Suprapubic skin (tissue), 4 donors: ENCODE measurements at regions not wholly inside any gene's neighbourhood (a gene's known extent, or its start where the extent isn't known, plus 50 kb on each side); places are given as distances from the start of the nearest gene placed in this dataset.

Experiments used
- DNase-seq, 2 donors: peaks; one replicate each; pipeline ENCODE4 v3.0.0-alpha.2; 2019; ENCODE audit warnings: low spot score in 2 of 2
- H3K27ac ChIP-seq: fragments of 200-600 bp; sonication (generic); one replicate; pipeline ENCODE4 v1.5.1; 2019
- H3K27me3 ChIP-seq: fragments of 200-600 bp; sonication (generic); one replicate; pipeline ENCODE4 v1.5.1; 2019
- H3K36me3 ChIP-seq: fragments of 200-600 bp; sonication (generic); one replicate; pipeline ENCODE4 v1.5.1; 2019
- H3K4me1 ChIP-seq: fragments of 200-600 bp; sonication (generic); one replicate; pipeline ENCODE4 v1.5.1; 2019
- H3K4me3 ChIP-seq: fragments of 200-600 bp; sonication (generic); one replicate; pipeline ENCODE4 v1.5.1; 2019; ENCODE audit warnings: mild to moderate bottlenecking
- H3K9me3 ChIP-seq: fragments of 200-600 bp; sonication (generic); one replicate; pipeline ENCODE4 v1.5.1; 2019
- CTCF ChIP-seq, 2 donors: fragments of 200-600 bp in 1 of 2; fragments of 450-650 bp in 1 of 2; sonication (generic) in 1 of 2; IDR thresholded peaks; one replicate each; pipeline ENCODE4 v1.5.1; 2016 to 2019; ENCODE audit warnings: antibody characterized with exemption in 2 of 2, mild to moderate bottlenecking in 1 of 2, moderate library complexity in 1 of 2
- EP300 ChIP-seq: sonication (generic); formaldehyde crosslinking; IDR thresholded peaks from one replicate; pipeline ENCODE4 v1.6.1; 2017; ENCODE audit warnings: antibody characterized with exemption
- POLR2A ChIP-seq, 2 donors: fragments of 450-650 bp; IDR thresholded peaks; one replicate each; pipeline ENCODE4 v1.6.1; 2017; ENCODE audit warnings: antibody characterized with exemption in 2 of 2, mild to moderate bottlenecking in 2 of 2, moderate library complexity in 2 of 2
- POLR2AphosphoS5 ChIP-seq, 3 donors: sonication (generic); formaldehyde crosslinking; IDR thresholded peaks; one replicate each; pipeline ENCODE4 v1.6.1; 2017; ENCODE audit warnings: antibody characterized with exemption in 3 of 3
- WGBS: methylation state at CpG from one replicate; pipeline ENCODE4 v1.1.5; 2018; 5-methylcytosine and 5-hydroxymethylcytosine counted together

- peaks cover 45% of the 10 kb centered on the region for H3K4me1 ChIP-seq
- no peak overlapping the region for H3K27ac ChIP-seq
- no peak for DNase-seq
- H3K36me3 ChIP-seq, result no peaks in the 10 kb centered on the region
- TF ChIP-seq POLR2AphosphoS5 (IDR thresholded peaks at IDR 0.05), result no peak
- TF ChIP-seq CTCF (IDR thresholded peaks at IDR 0.05), result no peak
- no peak for TF ChIP-seq POLR2A (IDR thresholded peaks at IDR 0.05)
- no peak for TF ChIP-seq EP300
- H3K4me3 ChIP-seq, result no peak overlapping the region
- no peaks in the 10 kb centered on the region for H3K27me3 ChIP-seq
- H3K9me3 ChIP-seq, result no peaks in the 10 kb centered on the region
- WGBS, result 86% methylated on average over 2 of the region's 2 CpGs
These were observed 97.2 kb downstream of the PCSK1 start for GRCh38 chr5:96335873-96336272.

- TF ChIP-seq POLR2AphosphoS5 (IDR thresholded peaks at IDR 0.05) (no peak), CTCF (IDR thresholded peaks at IDR 0.05) (no peak), POLR2A (IDR thresholded peaks at IDR 0.05) (no peak)
- no peaks in the 10 kb centered on the region for H3K27me3 ChIP-seq
- H3K9me3 ChIP-seq, result no peaks in the 10 kb centered on the region
- DNase-seq, result no peak
- WGBS, result 89% methylated on average over 4 of the region's 4 CpGs
- peaks cover 32% of the 10 kb centered on the region for H3K4me1 ChIP-seq
- no peaks in the 10 kb centered on the region for H3K36me3 ChIP-seq
- no peak overlapping the region for H3K27ac ChIP-seq
- no peak overlapping the region for H3K4me3 ChIP-seq
These were observed 99.7 kb downstream of the PCSK1 start for GRCh38 chr5:96333391-96333790.

GRCh38 chr5:96332535-96333366, 100.3 kb downstream of the PCSK1 start:
- Histone ChIP-seq H3K27ac (no peak overlapping the region), H3K4me1 (peaks cover 26% of the 10 kb centered on the region), H3K9me3 (no peaks in the 10 kb centered on the region), H3K4me3 (no peak overlapping the region), H3K27me3 (no peaks in the 10 kb centered on the region), H3K36me3 (no peaks in the 10 kb centered on the region)
- no peak for TF ChIP-seq POLR2AphosphoS5 (IDR thresholded peaks at IDR 0.05)
- TF ChIP-seq CTCF (IDR thresholded peaks at IDR 0.05), result no peak
- TF ChIP-seq POLR2A (IDR thresholded peaks at IDR 0.05), result no peak
- TF ChIP-seq EP300, result no peak
- WGBS, result 87% methylated on average over 14 of the region's 14 CpGs
- no peak for DNase-seq

- Histone ChIP-seq H3K27me3 (no peaks in the 10 kb centered on the region), H3K4me1 (peaks cover 21% of the 10 kb centered on the region), H3K36me3 (no peaks in the 10 kb centered on the region), H3K27ac (no peak overlapping the region), H3K9me3 (no peaks in the 10 kb centered on the region), H3K4me3 (no peak overlapping the region)
- WGBS, result 75% methylated on average over 2 of the region's 2 CpGs
- TF ChIP-seq POLR2AphosphoS5 (IDR thresholded peaks at IDR 0.05) (no peak), CTCF (IDR thresholded peaks at IDR 0.05) (no peak), POLR2A (IDR thresholded peaks at IDR 0.05) (no peak), EP300 (no peak)
- no peak for DNase-seq
These were observed 101.2 kb downstream of the PCSK1 start for GRCh38 chr5:96331681-96332361.

- 49% methylated on average over 3 of the region's 3 CpGs for WGBS
- no peak for TF ChIP-seq EP300
- no peak for TF ChIP-seq POLR2A (IDR thresholded peaks at IDR 0.05)
- peaks cover 16% of the 10 kb centered on the region for H3K4me1 ChIP-seq
- no peaks in the 10 kb centered on the region for H3K27me3 ChIP-seq
- no peaks in the 10 kb centered on the region for H3K9me3 ChIP-seq
- no peak overlapping the region for H3K4me3 ChIP-seq
- H3K36me3 ChIP-seq, result no peaks in the 10 kb centered on the region
- no peak overlapping the region for H3K27ac ChIP-seq
- no peak for DNase-seq
These were observed 101.8 kb downstream of the PCSK1 start for GRCh38 chr5:96331210-96331609.
